Endothelial cell of umbilical vein (primary cell): ENCODE measurements at regions not wholly inside any gene's neighbourhood (a gene's known extent, or its start where the extent isn't known, plus 50 kb on each side); places are given as distances from the start of the nearest gene placed in this dataset.

ENCODE experiments used
- BruUV-seq: library from RNA; stranded (reverse); fragments of 400-500 nt; replicated peaks from 2 replicates; lab custom pipeline; 2021; lab: Mats Ljungman, UMichigan
- CTCF ChIA-PET: fragments of 300-600, 350-600 bp; sonication (Branson Sonifier 250); formaldehyde crosslinking; loops from one replicate; lab custom pipeline; 2021; ENCODE audit warnings: antibody characterized with exemption, inconsistent platforms; lab: Charles Lee
- POLR2A ChIA-PET: fragments of 300-600, 350-600 bp; sonication (Branson Sonifier 250); formaldehyde crosslinking; loops from one replicate; lab custom pipeline; 2021; ENCODE audit warnings: antibody characterized with exemption, inconsistent platforms; lab: Charles Lee
- DNase-seq: peaks from one replicate; pipeline ENCODE4 v3.0.0-alpha.2; 2011; ENCODE audit warnings: low read depth, low spot score
- FAIRE-seq: peaks from 2 replicates; lab custom pipeline; 2011; peaks lifted over from hg19 to GRCh38; lab: Jason Lieb, UNC
- H2AFZ ChIP-seq: 2 replicates; pipeline ENCODE4 v1.6.0; 2012; ENCODE audit warnings: low read depth, low read length, control low read depth, inconsistent platforms
- H3K27ac ChIP-seq: 2 replicates; pipeline ENCODE4 v1.5.1; 2011; ENCODE audit warnings: low read depth, mild to moderate bottlenecking, control low read depth, low read length, moderate library complexity; ENCODE audit not compliant: insufficient read depth
- H3K27me3 ChIP-seq, 2 experiments: 2 replicates each; pipeline versions ENCODE4 v1.6.0 to v1.6.1; 2011; ENCODE audit warnings: low read length in 2 of 2, mixed read lengths in 1 of 2; ENCODE audit not compliant: control insufficient read depth in 2 of 2, insufficient read depth in 2 of 2
- H3K36me3 ChIP-seq, 2 experiments: 2 replicates in 1 of 2; 3 replicates in 1 of 2; pipeline ENCODE4 v1.5.1; 2011; ENCODE audit warnings: low read length in 2 of 2, mild to moderate bottlenecking in 1 of 2, moderate library complexity in 1 of 2; ENCODE audit not compliant: control insufficient read depth in 2 of 2, insufficient read depth in 2 of 2; ENCODE audit errors: extremely low read depth in 1 of 2
- H3K4me1 ChIP-seq: 3 replicates; pipeline ENCODE4 v1.5.1; 2011; ENCODE audit warnings: mild to moderate bottlenecking, low read length; ENCODE audit not compliant: control insufficient read depth, insufficient read depth; ENCODE audit errors: extremely low read depth
- H3K4me2 ChIP-seq: 2 replicates; pipeline ENCODE4 v1.6.1; 2011; ENCODE audit warnings: low read length, control low read depth, mixed read lengths; ENCODE audit not compliant: insufficient read depth
- H3K4me3 ChIP-seq, 3 experiments: fragments of 200-600 bp in 1 of 3; sonication (generic), shearing (Covaris generic) in 1 of 3; replicated peaks in 1 of 3; 2 replicates each; pipeline ENCODE4 v1.5.1; 2011 to 2016; ENCODE audit warnings: control low read depth in 3 of 3, low read length in 3 of 3, mild to moderate bottlenecking in 2 of 3, inconsistent platforms in 1 of 3, low read depth in 1 of 3, moderate library complexity in 1 of 3; ENCODE audit not compliant: insufficient read depth in 1 of 3
- H3K79me2 ChIP-seq: 2 replicates; pipeline ENCODE4 v1.6.0; 2012; ENCODE audit warnings: low read length, inconsistent platforms; ENCODE audit not compliant: control insufficient read depth, insufficient read depth
- H3K9ac ChIP-seq: replicated peaks from 2 replicates; pipeline ENCODE3; 2011; ENCODE audit warnings: low read length, control low read depth; ENCODE audit not compliant: insufficient read depth; ENCODE audit errors: extremely low read depth
- H3K9me1 ChIP-seq: replicated peaks from 3 replicates; pipeline ENCODE4 v1.6.0; 2011; ENCODE audit warnings: mild to moderate bottlenecking, low read length; ENCODE audit not compliant: control insufficient read depth, insufficient read depth; ENCODE audit errors: extremely low read depth
- H3K9me3 ChIP-seq: replicated peaks from 2 replicates; pipeline ENCODE4 v1.5.1; 2012; ENCODE audit warnings: low read length, inconsistent platforms; ENCODE audit not compliant: control insufficient read depth, insufficient read depth
- H4K20me1 ChIP-seq: replicated peaks from 2 replicates; pipeline ENCODE3; 2011; ENCODE audit warnings: mild to moderate bottlenecking, low read length; ENCODE audit not compliant: control insufficient read depth, insufficient read depth; ENCODE audit errors: extremely low read depth
- EZH2 ChIP-seq: IDR thresholded peaks from 2 replicates; pipeline ENCODE4 v1.6.1; 2012; ENCODE audit warnings: borderline replicate concordance, low read depth, mild to moderate bottlenecking, moderate library complexity, low read length, inconsistent platforms; ENCODE audit not compliant: severe bottlenecking
- JUN ChIP-seq: IDR thresholded peaks from 2 replicates; pipeline ENCODE4 v1.6.1; 2011; ENCODE audit warnings: borderline replicate concordance, low read depth; ENCODE audit not compliant: insufficient read length, insufficient read depth
- MYC ChIP-seq: IDR thresholded peaks from one replicate; pipeline ENCODE4 v1.6.1; 2011; ENCODE audit warnings: mild to moderate bottlenecking, low read depth, low read length
- POLR2A ChIP-seq: IDR thresholded peaks from 2 replicates; pipeline ENCODE4 v1.6.1; 2012; ENCODE audit warnings: low read depth, mild to moderate bottlenecking, control low read depth, low read length
- POLR2AphosphoS5 ChIP-seq: IDR thresholded peaks from 2 replicates; pipeline ENCODE4 v1.6.1; 2012; ENCODE audit warnings: low read depth, mild to moderate bottlenecking, control low read depth, low read length, moderate library complexity; ENCODE audit not compliant: insufficient read depth
- dilution Hi-C: fragments of 300-500 bp; cut with MboI; formaldehyde crosslinking; loops from one replicate; pipeline ENCODE4 v1.15.0; 2019; ENCODE audit warnings: low sequenced_read_pairs; ENCODE audit not compliant: extremely low pct_ligation_motif_present
- intact Hi-C: fragments of 100-400 bp; cut with micrococcal nuclease; formaldehyde crosslinking; loops from one replicate; pipeline ENCODE4 v1.10.0; 2022
- TF ChIP-seq, protein P1 (sequence below): IDR thresholded peaks from 2 replicates; pipeline ENCODE4 v1.6.1; 2011; ENCODE audit not compliant: insufficient read depth, insufficient read length
- TF ChIP-seq, protein P2 (sequence below), 2 donors: IDR thresholded peaks; 1 replicate in 1 of 2; 2 replicates in 1 of 2; pipeline ENCODE4 v1.5.1; 2011; ENCODE audit warnings: low read length in 2 of 2, mild to moderate bottlenecking in 2 of 2, moderate library complexity in 2 of 2, control low read depth in 1 of 2, inconsistent platforms in 1 of 2, low read depth in 1 of 2; ENCODE audit not compliant: insufficient read depth in 1 of 2; ENCODE audit errors: extremely low read depth in 1 of 2

DNA sequence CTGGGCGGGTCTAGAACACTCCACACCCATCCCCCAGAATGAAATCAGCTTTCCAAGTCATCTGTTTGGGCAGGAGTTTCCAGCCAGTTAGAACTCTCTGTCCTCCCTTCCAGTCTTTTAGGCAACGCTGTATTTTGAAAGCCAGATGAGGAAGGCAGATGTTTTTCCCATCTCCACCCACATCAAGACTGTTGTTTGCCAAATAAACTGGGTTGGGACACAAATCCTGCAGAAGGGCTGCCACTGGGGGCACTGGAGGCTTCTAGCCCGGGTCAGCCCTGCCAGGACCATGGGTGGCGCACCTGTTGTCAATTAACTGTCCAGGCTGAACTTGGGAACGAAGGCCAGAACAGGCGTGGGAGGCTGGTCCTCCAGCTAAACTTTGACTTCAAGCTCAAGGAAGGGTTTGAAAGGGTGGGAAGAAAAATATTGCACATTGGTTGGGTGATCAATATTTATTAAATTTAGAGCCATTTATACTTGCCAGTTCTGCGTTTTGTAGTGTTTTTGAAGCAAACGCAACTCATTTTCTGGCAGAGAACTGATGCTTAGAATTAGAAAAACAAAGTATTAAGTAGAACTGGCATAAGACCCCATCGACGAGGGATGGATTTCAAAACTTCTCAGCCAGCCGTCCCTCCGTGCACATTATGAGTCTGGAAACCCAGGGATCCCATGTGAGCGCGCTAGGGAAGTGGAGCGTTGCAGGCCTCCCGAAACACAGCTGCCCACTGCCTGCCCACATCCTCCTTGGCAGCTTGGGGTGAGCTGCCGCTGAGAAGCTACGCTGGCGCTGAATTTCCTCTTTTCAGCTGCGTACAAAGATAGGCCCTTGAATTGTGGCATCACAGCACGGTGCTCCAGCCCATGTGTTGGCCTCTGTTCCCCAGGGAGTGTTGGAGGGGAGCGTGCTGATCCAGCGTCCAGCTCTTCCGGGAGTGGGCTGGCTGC is 297.4 kb downstream of the QKI start:
- Histone ChIP-seq H4K20me1 (no peaks in the 10 kb centered on the region), H3K9me3 (no peaks in the 10 kb centered on the region), H2AFZ (no peak overlapping the region), H3K27ac (no peak overlapping the region), H3K4me1 (no peaks in the 10 kb centered on the region), H3K79me2 (no peaks in the 10 kb centered on the region), H3K4me3 (no peak overlapping the region), H3K4me2 (no peak overlapping the region), H3K36me3 (no peaks in the 10 kb centered on the region), H3K9me1 (no peaks in the 10 kb centered on the region), H3K27me3 (no peaks in the 10 kb centered on the region), H3K9ac (no peak overlapping the region)
- TF ChIP-seq EZH2 (no peak), POLR2A (no peak), POLR2AphosphoS5 (no peak), JUN (no peak), MYC (no peak)
- TF ChIP-seq, protein P1, sequence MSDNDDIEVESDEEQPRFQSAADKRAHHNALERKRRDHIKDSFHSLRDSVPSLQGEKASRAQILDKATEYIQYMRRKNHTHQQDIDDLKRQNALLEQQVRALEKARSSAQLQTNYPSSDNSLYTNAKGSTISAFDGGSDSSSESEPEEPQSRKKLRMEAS = no peak
- TF ChIP-seq, protein P2, sequence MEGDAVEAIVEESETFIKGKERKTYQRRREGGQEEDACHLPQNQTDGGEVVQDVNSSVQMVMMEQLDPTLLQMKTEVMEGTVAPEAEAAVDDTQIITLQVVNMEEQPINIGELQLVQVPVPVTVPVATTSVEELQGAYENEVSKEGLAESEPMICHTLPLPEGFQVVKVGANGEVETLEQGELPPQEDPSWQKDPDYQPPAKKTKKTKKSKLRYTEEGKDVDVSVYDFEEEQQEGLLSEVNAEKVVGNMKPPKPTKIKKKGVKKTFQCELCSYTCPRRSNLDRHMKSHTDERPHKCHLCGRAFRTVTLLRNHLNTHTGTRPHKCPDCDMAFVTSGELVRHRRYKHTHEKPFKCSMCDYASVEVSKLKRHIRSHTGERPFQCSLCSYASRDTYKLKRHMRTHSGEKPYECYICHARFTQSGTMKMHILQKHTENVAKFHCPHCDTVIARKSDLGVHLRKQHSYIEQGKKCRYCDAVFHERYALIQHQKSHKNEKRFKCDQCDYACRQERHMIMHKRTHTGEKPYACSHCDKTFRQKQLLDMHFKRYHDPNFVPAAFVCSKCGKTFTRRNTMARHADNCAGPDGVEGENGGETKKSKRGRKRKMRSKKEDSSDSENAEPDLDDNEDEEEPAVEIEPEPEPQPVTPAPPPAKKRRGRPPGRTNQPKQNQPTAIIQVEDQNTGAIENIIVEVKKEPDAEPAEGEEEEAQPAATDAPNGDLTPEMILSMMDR (IDR thresholded peaks at IDR 0.05; ENCODE audit: extremely low read depth in 1 of 2, insufficient read depth in 1 of 2, low read depth in 1 of 2, low read length in 2 of 2) = no peak
- CTCF ChIA-PET = interaction anchor here (0.8 to 0.9 kb wide), 2 partner anchors 23 to 398 kb away, joined by 3 read pairs; no protein-coding TSS in a partner anchor
- dilution Hi-C loops (no loop called here), intact Hi-C loops (no loop called here)
- no peak for FAIRE-seq
- POLR2A ChIA-PET = no interaction called here
- DNase-seq = no peak
- BruUV-seq = no TSS peak
